Brain microvascular endothelial cell (primary cell): ENCODE measurements at regions not wholly inside any gene's neighbourhood (a gene's known extent, or its start where the extent isn't known, plus 50 kb on each side); places are given as distances from the start of the nearest gene placed in this dataset.

Experiments
- DNase-seq: peaks from one replicate; pipeline ENCODE4 v3.0.0-alpha.2; 2020
- H3K27ac ChIP-seq: fragments of 250-450 bp; sonication (Bioruptor Pico); 2 replicates; pipeline ENCODE4 v1.5.1; 2020; ENCODE audit warnings: mild to moderate bottlenecking, moderate library complexity
- H3K27me3 ChIP-seq: fragments of 250-450 bp; sonication (Bioruptor Pico); replicated peaks from 2 replicates; pipeline ENCODE4 v1.5.1; 2020; ENCODE audit warnings: mild to moderate bottlenecking
- H3K36me3 ChIP-seq: fragments of 250-450 bp; sonication (Bioruptor Pico); replicated peaks from 2 replicates; pipeline ENCODE4 v1.5.1; 2020; ENCODE audit warnings: mild to moderate bottlenecking
- H3K4me3 ChIP-seq: 2 replicates; pipeline ENCODE4 v1.5.1; 2011; ENCODE audit warnings: low read depth, mild to moderate bottlenecking, control low read depth, low read length, moderate library complexity
- in situ Hi-C: cut with HindIII; loops from 2 replicates; pipeline ENCODE4 v1.10.0; 2017; ENCODE audit warnings: low sequenced_read_pairs, low pct_ligation_motif_present
- TF ChIP-seq, protein P1 (sequence below): IDR thresholded peaks from 2 replicates; pipeline ENCODE4 v1.5.1; 2011; ENCODE audit warnings: low read depth, mild to moderate bottlenecking, moderate library complexity, low read length, control low read depth, inconsistent platforms; ENCODE audit errors: missing control alignments

DNA sequence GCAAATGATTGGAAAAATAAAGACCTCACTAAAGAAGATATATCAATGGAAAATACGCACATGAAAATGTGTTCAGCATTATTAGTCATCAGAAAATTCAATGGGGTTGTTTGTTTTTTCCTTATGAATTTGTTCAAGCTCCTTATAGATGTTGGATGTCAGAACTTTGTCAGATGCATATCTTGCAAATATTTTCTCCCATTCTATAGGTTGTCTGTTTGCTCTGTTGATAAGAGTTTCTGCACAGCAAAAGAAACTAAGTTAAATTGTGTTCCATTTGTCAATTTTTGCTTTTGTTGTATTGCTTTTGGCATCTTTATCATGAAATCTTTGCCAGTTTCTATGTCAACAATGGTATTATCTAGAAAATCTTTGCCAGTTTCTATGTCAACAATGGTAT lies 633.9 kb upstream of the CHORDC1 start:
- Histone ChIP-seq H3K4me3 (no peak overlapping the region), H3K27ac (no peak overlapping the region), H3K27me3 (no peaks in the 10 kb centered on the region), H3K36me3 (no peaks in the 10 kb centered on the region)
- DNase-seq, result no peak
- in situ Hi-C loops, result no loop called here
- TF ChIP-seq, protein P1, sequence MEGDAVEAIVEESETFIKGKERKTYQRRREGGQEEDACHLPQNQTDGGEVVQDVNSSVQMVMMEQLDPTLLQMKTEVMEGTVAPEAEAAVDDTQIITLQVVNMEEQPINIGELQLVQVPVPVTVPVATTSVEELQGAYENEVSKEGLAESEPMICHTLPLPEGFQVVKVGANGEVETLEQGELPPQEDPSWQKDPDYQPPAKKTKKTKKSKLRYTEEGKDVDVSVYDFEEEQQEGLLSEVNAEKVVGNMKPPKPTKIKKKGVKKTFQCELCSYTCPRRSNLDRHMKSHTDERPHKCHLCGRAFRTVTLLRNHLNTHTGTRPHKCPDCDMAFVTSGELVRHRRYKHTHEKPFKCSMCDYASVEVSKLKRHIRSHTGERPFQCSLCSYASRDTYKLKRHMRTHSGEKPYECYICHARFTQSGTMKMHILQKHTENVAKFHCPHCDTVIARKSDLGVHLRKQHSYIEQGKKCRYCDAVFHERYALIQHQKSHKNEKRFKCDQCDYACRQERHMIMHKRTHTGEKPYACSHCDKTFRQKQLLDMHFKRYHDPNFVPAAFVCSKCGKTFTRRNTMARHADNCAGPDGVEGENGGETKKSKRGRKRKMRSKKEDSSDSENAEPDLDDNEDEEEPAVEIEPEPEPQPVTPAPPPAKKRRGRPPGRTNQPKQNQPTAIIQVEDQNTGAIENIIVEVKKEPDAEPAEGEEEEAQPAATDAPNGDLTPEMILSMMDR, result no peak

DNA sequence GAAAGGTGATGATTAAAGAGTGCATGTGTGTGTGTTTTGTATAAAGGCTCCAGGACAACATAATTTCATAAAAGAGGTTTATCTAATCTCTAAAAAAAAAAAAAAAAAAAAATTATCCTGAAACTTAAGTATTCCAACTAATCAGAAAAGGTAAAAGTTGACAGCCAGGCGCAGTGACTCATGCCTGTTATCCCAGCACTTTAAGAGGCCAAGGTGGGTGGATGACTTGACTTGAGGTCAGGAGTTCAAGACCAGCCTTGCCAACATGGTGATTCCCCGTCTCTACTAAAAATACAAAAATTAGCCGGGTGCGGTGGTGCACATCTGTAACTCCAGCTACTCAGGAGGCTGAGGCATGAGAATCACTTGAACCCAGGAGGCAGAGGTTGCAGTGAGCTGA lies 632.7 kb upstream of the CHORDC1 start:
- no peak overlapping the region for H3K4me3 ChIP-seq
- in situ Hi-C loops, result no loop called here
- no peak overlapping the region for H3K27ac ChIP-seq
- H3K27me3 ChIP-seq, result no peaks in the 10 kb centered on the region
- H3K36me3 ChIP-seq, result no peaks in the 10 kb centered on the region
- DNase-seq, result no peak
- TF ChIP-seq, protein P1, result no peak

DNA sequence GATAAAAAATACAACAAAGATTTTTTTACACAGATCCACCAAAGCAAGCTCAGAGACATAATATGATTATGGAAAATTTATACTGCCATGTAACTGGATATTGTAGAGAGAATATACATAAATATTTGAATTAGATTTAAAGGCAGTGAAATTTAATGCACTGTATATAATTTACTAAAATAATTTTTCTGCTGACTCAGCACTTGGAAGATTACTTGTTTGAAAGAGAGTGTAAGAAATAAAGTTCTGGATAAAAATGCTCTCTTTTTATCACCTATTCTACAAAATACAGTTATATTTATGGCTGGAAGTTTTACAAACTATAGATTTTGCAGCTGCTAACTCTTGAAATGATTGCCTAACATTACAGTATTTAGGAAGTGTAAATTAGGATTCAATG lies 628.3 kb upstream of the CHORDC1 start:
- in situ Hi-C loops, result no loop called here
- TF ChIP-seq, protein P1, result no peak
- Histone ChIP-seq H3K4me3 (no peak overlapping the region), H3K27me3 (no peaks in the 10 kb centered on the region), H3K36me3 (no peaks in the 10 kb centered on the region), H3K27ac (no peak overlapping the region)
- DNase-seq, result no peak

DNA sequence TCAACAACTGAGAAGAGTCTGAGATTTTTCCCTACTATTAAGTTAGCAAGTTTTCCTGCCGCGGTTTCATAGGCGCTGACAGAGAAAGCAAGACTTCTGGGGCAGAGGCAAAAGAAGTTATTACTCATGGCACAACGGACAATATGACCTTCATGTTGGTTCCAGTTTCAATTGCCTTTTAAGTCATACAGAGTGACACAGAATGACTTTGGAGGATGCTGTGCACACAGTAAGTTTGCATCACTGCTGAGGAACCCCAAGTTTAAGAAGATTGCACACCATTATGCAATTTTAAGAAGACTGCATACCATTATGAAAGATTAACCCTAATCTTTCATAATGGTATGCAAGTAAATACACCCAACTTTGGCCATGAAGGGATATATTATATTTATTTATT lies 626.5 kb upstream of the CHORDC1 start:
- Histone ChIP-seq H3K36me3 (no peaks in the 10 kb centered on the region), H3K27ac (no peak overlapping the region), H3K4me3 (no peak overlapping the region), H3K27me3 (no peaks in the 10 kb centered on the region)
- in situ Hi-C loops, result no loop called here
- TF ChIP-seq, protein P1, result no peak
- no peak for DNase-seq

DNA sequence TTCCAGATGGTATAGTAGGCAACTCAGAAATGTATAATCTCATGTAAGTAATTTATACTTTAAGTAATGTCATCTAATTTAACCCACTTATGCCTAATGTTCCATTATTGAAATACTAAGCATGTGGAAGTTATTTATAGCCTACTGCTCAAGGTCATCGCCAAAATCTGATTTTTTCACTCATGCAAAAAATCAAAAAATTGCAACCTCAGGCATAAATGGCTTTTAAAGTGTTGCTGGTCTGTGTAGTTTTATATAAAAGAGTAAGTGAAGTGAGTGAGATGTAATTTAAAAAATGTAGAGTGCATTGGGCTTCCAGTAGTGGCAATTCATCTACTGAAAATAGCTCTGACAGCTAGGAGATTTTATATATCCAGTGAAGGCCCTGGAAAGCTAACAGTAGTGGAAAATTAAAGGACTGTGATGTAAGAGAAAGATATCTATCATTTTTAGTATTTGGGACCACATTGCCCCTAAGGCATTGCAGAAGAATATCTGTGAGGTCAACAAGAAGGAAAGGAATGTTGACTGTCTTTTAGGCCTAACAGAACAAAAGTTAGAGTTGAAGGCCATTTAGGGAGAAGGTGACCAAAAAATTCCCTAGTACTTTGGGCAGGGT lies 624.5 kb upstream of the CHORDC1 start:
- no peak overlapping the region for H3K27ac ChIP-seq

More for the DNA sequence above, 624.5 kb upstream of the CHORDC1 start:
- no peaks in the 10 kb centered on the region for H3K27me3 ChIP-seq
- no peak for DNase-seq
- TF ChIP-seq, protein P1, result no peak
- H3K4me3 ChIP-seq, result no peak overlapping the region
- no peaks in the 10 kb centered on the region for H3K36me3 ChIP-seq
- in situ Hi-C loops, result no loop called here
